DOHH2 (cell line): ENCODE measurements at regions not wholly inside any gene's neighbourhood (a gene's known extent, or its start where the extent isn't known, plus 50 kb on each side); places are given as distances from the start of the nearest gene placed in this dataset.

Source experiments
- CTCF ChIP-seq: fragments of 200-600 bp; sonication (generic); IDR thresholded peaks from one replicate; pipeline ENCODE4 v1.5.1; 2014; ENCODE audit warnings: antibody characterized with exemption, mild to moderate bottlenecking, low read depth, low read length; ENCODE audit not compliant: poor library complexity, severe bottlenecking
- EZH2phosphoT487 ChIP-seq: fragments of 200-600 bp; sonication (generic); IDR thresholded peaks from 2 replicates; pipeline ENCODE4 v1.6.1; 2017; ENCODE audit warnings: borderline replicate concordance, mild to moderate bottlenecking, antibody characterized with exemption, low read length, moderate library complexity, mixed read lengths

GRCh38 chr6:141202626-141203025 is 930.1 kb upstream of the GJE1 start:
- TF ChIP-seq CTCF (no peak), EZH2phosphoT487 (no peak)
